H1 (cell line): ENCODE measurements at regions not wholly inside any gene's neighbourhood (a gene's known extent, or its start where the extent isn't known, plus 50 kb on each side); places are given as distances from the start of the nearest gene placed in this dataset.

Experiments used
- CTCF ChIA-PET: fragments of 300-600 bp; sonication (Branson Sonifier 250); formaldehyde crosslinking; loops from one replicate; lab custom pipeline; 2021; ENCODE audit not compliant: partially characterized antibody; lab: Charles Lee
- POLR2A ChIA-PET: fragments of 300-600 bp; sonication (Branson Sonifier 250); formaldehyde crosslinking; loops from one replicate; lab custom pipeline; 2021; ENCODE audit warnings: inconsistent platforms; ENCODE audit not compliant: partially characterized antibody; lab: Charles Lee
- DNase-seq, 2 experiments: peaks; one replicate each; pipeline versions ENCODE4 v3.0.0 to v3.0.0-alpha.2; 2010 to 2022; ENCODE audit warnings: low spot score in 2 of 2, low read depth in 1 of 2, mixed read lengths in 1 of 2
- FAIRE-seq: peaks from 2 replicates; lab custom pipeline; 2011; peaks lifted over from hg19 to GRCh38; lab: Jason Lieb, UNC
- H2AFZ ChIP-seq: 2 replicates; pipeline ENCODE4 v1.8.1; 2012; ENCODE audit warnings: low read length, inconsistent platforms
- H2AK5ac ChIP-seq: 2 replicates; pipeline ENCODE4 v1.6.1; 2013; ENCODE audit warnings: low read depth, low read length
- H2BK120ac ChIP-seq: replicated peaks from 2 replicates; pipeline ENCODE3; 2013; ENCODE audit warnings: low read depth, low read length, inconsistent platforms
- H2BK12ac ChIP-seq: 2 replicates; pipeline ENCODE4 v1.6.1; 2013; ENCODE audit warnings: low read depth, low read length
- H2BK15ac ChIP-seq: 2 replicates; pipeline ENCODE4 v1.6.1; 2013; ENCODE audit warnings: low read length
- H2BK20ac ChIP-seq: 2 replicates; pipeline ENCODE4 v1.6.1; 2013; ENCODE audit warnings: low read length
- H2BK5ac ChIP-seq: 2 replicates; pipeline ENCODE4 v1.6.1; 2013; ENCODE audit warnings: low read depth, low read length
- H3K14ac ChIP-seq: 2 replicates; pipeline ENCODE4 v1.6.1; 2013; ENCODE audit warnings: inconsistent platforms; ENCODE audit not compliant: insufficient read length
- H3K18ac ChIP-seq: 2 replicates; pipeline ENCODE4 v1.6.1; 2013; ENCODE audit warnings: low read length; ENCODE audit errors: extremely low read depth
- H3K23ac ChIP-seq: 2 replicates; pipeline ENCODE4 v1.6.1; 2013; ENCODE audit warnings: inconsistent platforms; ENCODE audit not compliant: insufficient read length
- H3K23me2 ChIP-seq: 2 replicates; pipeline ENCODE4 v1.6.1; 2013; ENCODE audit warnings: low read depth, low read length
- H3K27ac ChIP-seq: 2 replicates; pipeline ENCODE4 v1.6.1; 2011; ENCODE audit warnings: low read depth, low read length, inconsistent platforms
- H3K27me3 ChIP-seq, 4 experiments: replicated peaks in 1 of 4; 1 replicate in 1 of 4; 2 replicates in 3 of 4; pipeline versions ENCODE4 v1.6.1 to v1.8.1; 2011 to 2013; ENCODE audit warnings: low read length in 3 of 4, mild to moderate bottlenecking in 3 of 4, inconsistent platforms in 2 of 4, mixed read lengths in 2 of 4, moderate library complexity in 1 of 4; ENCODE audit not compliant: control insufficient read depth in 3 of 4, insufficient read depth in 3 of 4; ENCODE audit errors: extremely low read depth in 1 of 4
- H3K36me3 ChIP-seq, 4 experiments: 2 replicates each; pipeline versions ENCODE4 v1.6.1 to v1.8.1; 2011 to 2013; ENCODE audit warnings: mild to moderate bottlenecking in 4 of 4, low read length in 3 of 4, moderate library complexity in 2 of 4, control low read depth in 1 of 4, inconsistent platforms in 1 of 4; ENCODE audit not compliant: insufficient read depth in 4 of 4, control insufficient read depth in 2 of 4
- H3K4ac ChIP-seq: replicated peaks from 2 replicates; pipeline ENCODE3; 2013; ENCODE audit warnings: low read length, low read depth, mixed read lengths, inconsistent platforms; ENCODE audit not compliant: insufficient read length
- H3K4me1 ChIP-seq, 4 experiments: replicated peaks in 1 of 4; 1 replicate in 1 of 4; 2 replicates in 3 of 4; pipeline versions ENCODE4 v1.6.1 to v1.8.1; 2011 to 2013; ENCODE audit warnings: low read length in 3 of 4, inconsistent platforms in 2 of 4, mixed read lengths in 1 of 4; ENCODE audit not compliant: insufficient read depth in 4 of 4, control insufficient read depth in 3 of 4
- H3K4me2 ChIP-seq, 2 experiments: 2 replicates each; pipeline versions ENCODE4 v1.6.1 to v1.8.1; 2011 to 2013; ENCODE audit warnings: low read depth in 2 of 2, low read length in 2 of 2, control low read depth in 1 of 2, inconsistent platforms in 1 of 2, mild to moderate bottlenecking in 1 of 2; ENCODE audit not compliant: insufficient read depth in 1 of 2
- H3K4me3 ChIP-seq, 4 experiments: fragments of 200-600, 300-600 bp in 1 of 4; sonication (generic), shearing (Covaris generic), sonication (Bioruptor Twin) in 1 of 4; 2 replicates each; pipeline versions ENCODE4 v1.5.1 to v1.8.1; 2011 to 2016; ENCODE audit warnings: low read length in 4 of 4, low read depth in 3 of 4, control low read depth in 2 of 4, inconsistent platforms in 2 of 4, mild to moderate bottlenecking in 2 of 4, mixed read lengths in 1 of 4, moderate library complexity in 1 of 4; ENCODE audit not compliant: insufficient read depth in 2 of 4; ENCODE audit errors: extremely low read depth in 1 of 4
- H3K56ac ChIP-seq: replicated peaks from 2 replicates; pipeline ENCODE3; 2013; ENCODE audit warnings: low read depth, mild to moderate bottlenecking, mixed read lengths, low read length, inconsistent platforms; ENCODE audit not compliant: insufficient read length
- H3K79me1 ChIP-seq: 2 replicates; pipeline ENCODE4 v1.6.1; 2013; ENCODE audit warnings: low read depth, low read length, control low read depth
- H3K79me2 ChIP-seq, 2 experiments: 2 replicates each; pipeline versions ENCODE4 v1.6.1 to v1.8.1; 2012 to 2013; ENCODE audit warnings: low read length in 2 of 2, mild to moderate bottlenecking in 2 of 2, inconsistent platforms in 1 of 2; ENCODE audit not compliant: insufficient read depth in 2 of 2, control insufficient read depth in 1 of 2
- H3K9ac ChIP-seq, 4 experiments: replicated peaks in 1 of 4; 1 replicate in 1 of 4; 2 replicates in 3 of 4; pipeline versions ENCODE4 v1.6.1 to v1.8.1; 2011 to 2013; ENCODE audit warnings: low read depth in 3 of 4, low read length in 3 of 4, control low read depth in 2 of 4, mild to moderate bottlenecking in 2 of 4, moderate library complexity in 2 of 4, inconsistent platforms in 1 of 4; ENCODE audit errors: extremely low read depth in 1 of 4
- H3K9me3 ChIP-seq, 2 experiments: 2 replicates each; pipeline versions ENCODE4 v1.6.1 to v1.8.1; 2012 to 2013; ENCODE audit warnings: mild to moderate bottlenecking in 2 of 2, moderate library complexity in 2 of 2, control low read depth in 1 of 2, inconsistent platforms in 1 of 2, low read depth in 1 of 2, low read length in 1 of 2, mixed read lengths in 1 of 2; ENCODE audit not compliant: insufficient read depth in 2 of 2
- H4K20me1 ChIP-seq, 2 experiments: replicated peaks in 1 of 2; 2 replicates each; pipeline versions ENCODE3 to v1.8.1; 2011 to 2013; ENCODE audit warnings: inconsistent platforms in 2 of 2, low read length in 2 of 2, mild to moderate bottlenecking in 1 of 2; ENCODE audit not compliant: insufficient read depth in 2 of 2, control insufficient read depth in 1 of 2
- H4K5ac ChIP-seq: 2 replicates; pipeline ENCODE4 v1.6.1; 2013; ENCODE audit warnings: low read length, low read depth, mixed read lengths, inconsistent platforms; ENCODE audit not compliant: insufficient read length
- H4K8ac ChIP-seq: 2 replicates; pipeline ENCODE4 v1.8.0; 2013; ENCODE audit warnings: mild to moderate bottlenecking, moderate library complexity, low read length, inconsistent platforms; ENCODE audit not compliant: insufficient read depth; ENCODE audit errors: extremely low read depth
- H4K91ac ChIP-seq: replicated peaks from 2 replicates; pipeline ENCODE3; 2013; ENCODE audit warnings: low read length, mixed read lengths, inconsistent platforms; ENCODE audit not compliant: insufficient read length
- CBX8 ChIP-seq: fragments of 300-800, 300-1000 bp; sonication (generic); IDR thresholded peaks from 2 replicates; pipeline ENCODE4 v1.7.1; 2016; ENCODE audit warnings: low read depth, low read length, borderline replicate concordance
- EZH2 ChIP-seq: fragments of 200-600 bp; sonication (generic); IDR thresholded peaks from 2 replicates; pipeline ENCODE4 v1.7.1; 2012; ENCODE audit warnings: low read depth, mild to moderate bottlenecking, moderate library complexity, low read length, inconsistent platforms; ENCODE audit not compliant: severe bottlenecking
- HDAC6 ChIP-seq: IDR thresholded peaks from one replicate; pipeline ENCODE4 v1.7.1; 2012; ENCODE audit warnings: low read depth, mild to moderate bottlenecking, inconsistent platforms, low read length, moderate library complexity
- KDM4A ChIP-seq: IDR thresholded peaks from one replicate; pipeline ENCODE4 v1.7.1; 2012; ENCODE audit warnings: low read depth, mild to moderate bottlenecking, moderate library complexity, low read length, inconsistent platforms; ENCODE audit not compliant: severe bottlenecking
- RFX5 ChIP-seq: IDR thresholded peaks from 2 replicates; pipeline ENCODE4 v1.6.1; 2011; ENCODE audit warnings: low read depth, low read length, improper control_type of control experiment, borderline replicate concordance
- TCF12 ChIP-seq: IDR thresholded peaks from 2 replicates; pipeline ENCODE4 v1.6.1; 2011; ENCODE audit warnings: low read depth, mild to moderate bottlenecking, low read length
- WGBS, 2 experiments: shearing (Covaris generic) in 1 of 2; methylation state at CpG; one replicate each; pipeline versions ENCODE4 v1.1.6 to v1.1.7; 2013 to 2015; ENCODE audit warnings: low lambda C conversion rate in 2 of 2, mixed read lengths in 2 of 2, inconsistent platforms in 1 of 2, low coverage in 1 of 2, missing lambda C conversion rate in 1 of 2; ENCODE audit not compliant: insufficient replicate concordance in 2 of 2, insufficient coverage in 1 of 2, insufficient read length in 1 of 2; ENCODE audit errors: extremely low coverage in 1 of 2, missing lambda C conversion rate in 1 of 2; 5-methylcytosine and 5-hydroxymethylcytosine counted together
- TF ChIP-seq, protein P1 (sequence below): IDR thresholded peaks from 2 replicates; pipeline ENCODE4 v1.6.1; 2011; ENCODE audit warnings: low read depth, mild to moderate bottlenecking, low read length; ENCODE audit not compliant: insufficient read depth

DNA sequence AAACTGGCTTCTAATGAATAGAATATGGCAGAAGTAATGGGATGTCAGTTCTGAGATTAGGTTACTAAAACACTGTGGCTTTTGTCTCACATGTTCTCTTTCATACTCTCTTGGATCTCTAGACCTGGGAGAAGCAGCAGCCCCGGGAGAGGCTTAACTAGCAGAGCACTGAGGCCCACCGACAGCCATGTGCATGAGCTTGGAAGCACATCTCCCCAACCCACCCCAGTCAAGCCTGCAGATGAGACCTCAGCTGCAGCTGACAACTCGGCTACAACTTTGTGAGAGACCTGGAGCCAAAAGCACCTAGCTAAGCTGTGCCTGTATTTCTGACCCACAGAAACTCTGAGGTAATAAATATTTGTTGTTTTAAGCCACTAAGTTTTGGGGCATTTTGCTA, 100.8 kb downstream of the TRIM29 start:
- H3K56ac ChIP-seq: no peak overlapping the region
- no peak overlapping the region for H4K8ac ChIP-seq
- no peak overlapping the region for H4K5ac ChIP-seq
- no peaks in the 10 kb centered on the region; a peak in 1 of 7 replicates for H3K27me3 ChIP-seq
- POLR2A ChIA-PET: interaction anchor here (0.7 to 2.0 kb wide), 2 partner anchors 11 to 21 kb away, joined by 5 to 7 read pairs; no protein-coding TSS in a partner anchor
- no peak overlapping the region for H2BK15ac ChIP-seq
- no peak overlapping the region for H2BK5ac ChIP-seq
- H2AFZ ChIP-seq: no peak overlapping the region
- H3K27ac ChIP-seq: no peak overlapping the region
- WGBS, 2 experiments: 86% methylated on average over 3 of the region's 3 CpGs; no CpG with 5 or more reads in 1 of the 2 experiments
- no peak overlapping the region for H3K4me3 ChIP-seq
- no peak overlapping the region for H3K9ac ChIP-seq
- no peak overlapping the region for H2AK5ac ChIP-seq
- no peak for DNase-seq
- no peak overlapping the region for H3K4ac ChIP-seq
- FAIRE-seq: no peak
- no peak overlapping the region for H2BK120ac ChIP-seq
- H3K14ac ChIP-seq: no peak overlapping the region
- no peaks in the 10 kb centered on the region for H3K79me2 ChIP-seq
- no peak for TF ChIP-seq RFX5
- TF ChIP-seq, protein P1, sequence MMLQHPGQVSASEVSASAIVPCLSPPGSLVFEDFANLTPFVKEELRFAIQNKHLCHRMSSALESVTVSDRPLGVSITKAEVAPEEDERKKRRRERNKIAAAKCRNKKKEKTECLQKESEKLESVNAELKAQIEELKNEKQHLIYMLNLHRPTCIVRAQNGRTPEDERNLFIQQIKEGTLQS: no peak
- no peak for TF ChIP-seq HDAC6
- no peak for TF ChIP-seq TCF12
- TF ChIP-seq CBX8: no peak
- TF ChIP-seq KDM4A: no peak
- TF ChIP-seq EZH2: no peak
- no peak overlapping the region for H3K23ac ChIP-seq
- H3K23me2 ChIP-seq: no peaks in the 10 kb centered on the region
- no peak overlapping the region for H2BK12ac ChIP-seq
- peaks cover 6 to 8% of the 10 kb centered on the region in 2 experiments; a peak in 3 of 4 replicates for H3K9me3 ChIP-seq
- no peaks in the 10 kb centered on the region for H3K36me3 ChIP-seq
- CTCF ChIA-PET: interaction anchor here (0.6 to 1.8 kb wide), 7 partner anchors 12 to 481 kb away, joined by 3 to 5 read pairs (median 4); no protein-coding TSS in a partner anchor
- H3K79me1 ChIP-seq: no peaks in the 10 kb centered on the region
- no peak overlapping the region for H3K4me2 ChIP-seq
- H3K18ac ChIP-seq: no peak overlapping the region
- H4K91ac ChIP-seq: no peak overlapping the region
- no peak overlapping the region for H2BK20ac ChIP-seq
- H3K4me1 ChIP-seq: peaks cover 0 to 2% (median under 1%) of the 10 kb centered on the region in 4 experiments; a peak in 3 of 7 replicates
- H4K20me1 ChIP-seq: no peaks in the 10 kb centered on the region
